ENCODE measurements at regions not wholly inside any gene's neighbourhood (a gene's known extent, or its start where the extent isn't known, plus 50 kb on each side); places are given as distances from the start of the nearest gene placed in this dataset.

- intact Hi-C loops (cut with micrococcal nuclease; ENCODE audit: unreplicated experiment) (no loop called here), in situ Hi-C loops (cut with HindIII; ENCODE audit: extremely low pct_ligation_motif_present, low pct_unique_long_range_greater_than_20kb) (no loop called here)
- no TSS peak for BruUV-seq (replicated peaks)
- ChIA-PET CTCF (ENCODE audit: low intra/inter-chr PET ratio, low total read pairs) (no interaction called here), POLR2A (no interaction called here)
- no peaks in the 10 kb centered on the region for H3K9me3 ChIP-seq (ENCODE audit: low read length)
- H3K9ac ChIP-seq (ENCODE audit: insufficient read depth, low read depth, low read length), result no peak overlapping the region
- H2AFZ ChIP-seq (ENCODE audit: low read length), result no peak overlapping the region
- H3K4me2 ChIP-seq (ENCODE audit: low read depth, low read length), result peak overlapping the region; percentile 51
- H3K36me3 ChIP-seq (replicated peaks in 1 of 2; ENCODE audit: control insufficient read depth in 1 of 2, insufficient read depth in 2 of 2, low read length in 2 of 2), result no peaks in the 10 kb centered on the region
- no peaks in the 10 kb centered on the region for H4K20me1 ChIP-seq (ENCODE audit: insufficient read depth, low read length)
- DNase-seq (ENCODE audit: low spot score), result peak; percentile 56
- peaks cover 48% of the 10 kb centered on the region for H3K4me1 ChIP-seq (ENCODE audit: insufficient read depth, low read length)
- H3K79me2 ChIP-seq (ENCODE audit: insufficient read depth, low read length), result no peaks in the 10 kb centered on the region
- H3K4me3 ChIP-seq (replicated peaks in 1 of 3; ENCODE audit: insufficient read depth in 1 of 3, low read depth in 2 of 3, low read length in 3 of 3), result no peak overlapping the region
- FAIRE-seq, result no peak
- H3K27me3 ChIP-seq (ENCODE audit: control insufficient read depth in 1 of 2, insufficient read depth in 2 of 2, low read length in 2 of 2), result peaks cover 2 to 18% of the 10 kb centered on the region in 2 experiments; a peak in 3 of 5 replicates
- 2% methylated on average over 3 of the region's 4 CpGs for WGBS (ENCODE audit: low lambda C conversion rate)
- peak; percentile 64 for ATAC-seq
- H3K27ac ChIP-seq (ENCODE audit: extremely low read length, insufficient read depth, low read length), result no peak overlapping the region
- TF ChIP-seq ELF1 (CRISPR knock-in tag; IDR thresholded peaks at IDR 0.05) (peak; percentile 42), FOXA1 (IDR thresholded peaks at IDR 0.05) (no peak), FOXA1 (CRISPR knock-in tag; IDR thresholded peaks at IDR 0.05) (no peak), HNF4A (CRISPR knock-in tag; IDR thresholded peaks at IDR 0.05) (0 out of 2 replicates have a peak, but pooled peaks have one; percentile 16), ARID5B (CRISPR knock-in tag; IDR thresholded peaks at IDR 0.05) (peak; percentile 48), RARA (CRISPR knock-in tag; IDR thresholded peaks at IDR 0.05) (peak; percentile 22; the same call in 1 of the 2 replicates), SALL1 (CRISPR knock-in tag; IDR thresholded peaks at IDR 0.05) (peak; percentile 39; the same call in 1 of the 2 replicates), GABPA (IDR thresholded peaks at IDR 0.05; ENCODE audit: low read depth, low read length) (no peak), GABPA (CRISPR knock-in tag; IDR thresholded peaks at IDR 0.05; ENCODE audit: low read depth) (peak; percentile 57; the same call in 1 of the 2 replicates), ELF3 (CRISPR knock-in tag; IDR thresholded peaks at IDR 0.05) (0 out of 2 replicates have a peak, but pooled peaks have one; percentile 33), SAP130 (CRISPR knock-in tag; IDR thresholded peaks at IDR 0.05; ENCODE audit: low read depth) (no peak), ARNTL (CRISPR knock-in tag; IDR thresholded peaks at IDR 0.05) (no peak), CCDC6 (CRISPR knock-in tag; IDR thresholded peaks at IDR 0.05) (no peak), PAXIP1 (CRISPR knock-in tag; conservative IDR thresholded peaks at IDR 0.05) (0 out of 2 replicates have a peak, but pooled peaks have one; percentile 16), ESRRA (CRISPR knock-in tag; IDR thresholded peaks at IDR 0.05; ENCODE audit: low read depth) (no peak), ZSCAN21 (CRISPR knock-in tag; IDR thresholded peaks at IDR 0.05; ENCODE audit: borderline replicate concordance) (no peak), HIC2 (CRISPR knock-in tag; IDR thresholded peaks at IDR 0.05; ENCODE audit: low read depth) (peak; percentile 90), IRF2 (CRISPR knock-in tag; IDR thresholded peaks at IDR 0.05) (0 out of 2 replicates have a peak, but pooled peaks have one; percentile 13), TEAD3 (CRISPR knock-in tag; optimal IDR thresholded peaks at IDR 0.05; ENCODE audit: borderline replicate concordance) (peak; percentile 97)
These were observed 94.1 kb downstream of the FAM43A start for GRCh38 chr3:194779729-194780224.
